NCI-H1105 (cell line): ENCODE measurements at regions not wholly inside any gene's neighbourhood (a gene's known extent, or its start where the extent isn't known, plus 50 kb on each side); places are given as distances from the start of the nearest gene placed in this dataset.
"Not testable (repeated sequence)": the region's sequence is repeated elsewhere in the genome, so short reads cannot be mapped to it uniquely, and the experiment has no call there.

Experiments
- DNase-seq: peaks from one replicate; lab custom pipeline; 2025; lab: John Stamatoyannopoulos, UW

- no peak for DNase-seq
Observed at GRCh38 chr13:23086968-23087623, 93.7 kb upstream of the SGCG start.

GRCh38 chr13:23087880-23088279 is 92.9 kb upstream of the SGCG start:
- no peak for DNase-seq

- DNase-seq: no peak
Observed at GRCh38 chr13:23098161-23098907, 82.4 kb upstream of the SGCG start.

GRCh38 chr13:23105051-23105450 is 75.7 kb upstream of the SGCG start:
- no peak for DNase-seq

GRCh38 chr13:23107665-23108064 is 73.1 kb upstream of the SGCG start:
- no peak for DNase-seq

- DNase-seq: no peak
Observed at GRCh38 chr13:23119131-23119530, 61.6 kb upstream of the SGCG start.

GRCh38 chr13:23127540-23127939 is 53.2 kb upstream of the SGCG start:
- not testable (repeated sequence) for DNase-seq

GRCh38 chr13:23129331-23129730 is 51.4 kb upstream of the SGCG start:
- no peak for DNase-seq
